Fibroblast of lung (primary cell): ENCODE measurements at regions not wholly inside any gene's neighbourhood (a gene's known extent, or its start where the extent isn't known, plus 50 kb on each side); places are given as distances from the start of the nearest gene placed in this dataset.

Source experiments
- EZH2 ChIP-seq: IDR thresholded peaks from 2 replicates; pipeline ENCODE4 v1.5.1; 2012; ENCODE audit warnings: low read length, control low read depth, mild to moderate bottlenecking; ENCODE audit errors: missing control alignments
- TF ChIP-seq, protein P1 (sequence below), 2 donors: IDR thresholded peaks in 1 of 2; conservative IDR thresholded peaks in 1 of 2; 1 replicate in 1 of 2; 2 replicates in 1 of 2; pipeline ENCODE4 v1.5.1; 2011 to 2012; ENCODE audit warnings: low read length in 2 of 2, control low read depth in 1 of 2, inconsistent platforms in 1 of 2, low read depth in 1 of 2, mild to moderate bottlenecking in 1 of 2

GRCh38 chr2:217475101-217475500, 527.7 kb downstream of the TNS1 start:
- TF ChIP-seq, protein P1, sequence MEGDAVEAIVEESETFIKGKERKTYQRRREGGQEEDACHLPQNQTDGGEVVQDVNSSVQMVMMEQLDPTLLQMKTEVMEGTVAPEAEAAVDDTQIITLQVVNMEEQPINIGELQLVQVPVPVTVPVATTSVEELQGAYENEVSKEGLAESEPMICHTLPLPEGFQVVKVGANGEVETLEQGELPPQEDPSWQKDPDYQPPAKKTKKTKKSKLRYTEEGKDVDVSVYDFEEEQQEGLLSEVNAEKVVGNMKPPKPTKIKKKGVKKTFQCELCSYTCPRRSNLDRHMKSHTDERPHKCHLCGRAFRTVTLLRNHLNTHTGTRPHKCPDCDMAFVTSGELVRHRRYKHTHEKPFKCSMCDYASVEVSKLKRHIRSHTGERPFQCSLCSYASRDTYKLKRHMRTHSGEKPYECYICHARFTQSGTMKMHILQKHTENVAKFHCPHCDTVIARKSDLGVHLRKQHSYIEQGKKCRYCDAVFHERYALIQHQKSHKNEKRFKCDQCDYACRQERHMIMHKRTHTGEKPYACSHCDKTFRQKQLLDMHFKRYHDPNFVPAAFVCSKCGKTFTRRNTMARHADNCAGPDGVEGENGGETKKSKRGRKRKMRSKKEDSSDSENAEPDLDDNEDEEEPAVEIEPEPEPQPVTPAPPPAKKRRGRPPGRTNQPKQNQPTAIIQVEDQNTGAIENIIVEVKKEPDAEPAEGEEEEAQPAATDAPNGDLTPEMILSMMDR (conservative IDR thresholded peaks at IDR 0.05 in 1 of 2, IDR thresholded peaks at IDR 0.05 in 1 of 2; ENCODE audit: low read depth in 1 of 2, low read length in 2 of 2), result no peak
- no peak for TF ChIP-seq EZH2
